Keratinocyte (primary cell): ENCODE measurements at regions not wholly inside any gene's neighbourhood (a gene's known extent, or its start where the extent isn't known, plus 50 kb on each side); places are given as distances from the start of the nearest gene placed in this dataset.
"Not testable (repeated sequence)": the region's sequence is repeated elsewhere in the genome, so short reads cannot be mapped to it uniquely, and the experiment has no call there.

ENCODE experiments used
- DNase-seq: peaks from one replicate; pipeline ENCODE4 v3.0.0-alpha.2; 2011; ENCODE audit warnings: low read depth, missing footprints, low spot score
- FAIRE-seq: peaks from 2 replicates; lab custom pipeline; 2011; peaks lifted over from hg19 to GRCh38; lab: Jason Lieb, UNC
- H2AFZ ChIP-seq: 2 replicates; pipeline ENCODE4 v1.6.0; 2012; ENCODE audit warnings: low read length, control low read depth, inconsistent platforms; ENCODE audit not compliant: control insufficient read depth
- H3K27ac ChIP-seq: 2 replicates; pipeline ENCODE4 v1.5.1; 2011; ENCODE audit warnings: low read length; ENCODE audit not compliant: control insufficient read depth, insufficient read depth
- H3K27me3 ChIP-seq: 3 replicates; pipeline ENCODE4 v1.6.0; 2011; ENCODE audit warnings: low read length; ENCODE audit not compliant: control insufficient read depth, insufficient read depth; ENCODE audit errors: extremely low read depth
- H3K36me3 ChIP-seq, 2 experiments: 2 replicates in 1 of 2; 3 replicates in 1 of 2; pipeline ENCODE4 v1.5.1; 2011; ENCODE audit warnings: low read length in 2 of 2, mild to moderate bottlenecking in 1 of 2; ENCODE audit not compliant: control insufficient read depth in 2 of 2, insufficient read depth in 2 of 2; ENCODE audit errors: extremely low read depth in 1 of 2
- H3K4me1 ChIP-seq: 3 replicates; pipeline ENCODE4 v1.5.1; 2011; ENCODE audit warnings: low read length; ENCODE audit not compliant: control insufficient read depth, insufficient read depth; ENCODE audit errors: extremely low read depth
- H3K4me2 ChIP-seq: 3 replicates; pipeline ENCODE4 v1.6.0; 2011; ENCODE audit warnings: low read depth, low read length; ENCODE audit not compliant: control insufficient read depth, insufficient read depth; ENCODE audit errors: extremely low read depth
- H3K4me3 ChIP-seq, 3 experiments: fragments of 200-600 bp in 1 of 3; sonication (generic) in 1 of 3; 2 replicates in 2 of 3; 3 replicates in 1 of 3; pipeline ENCODE4 v1.5.1; 2011 to 2016; ENCODE audit warnings: low read length in 3 of 3, mild to moderate bottlenecking in 3 of 3, control low read depth in 2 of 3, inconsistent platforms in 1 of 3, low read depth in 1 of 3, mixed read lengths in 1 of 3, mixed run types in 1 of 3, moderate library complexity in 1 of 3; ENCODE audit not compliant: control insufficient read depth in 2 of 3, insufficient read depth in 2 of 3; ENCODE audit errors: extremely low read depth in 1 of 3
- H3K79me2 ChIP-seq: 2 replicates; pipeline ENCODE4 v1.6.0; 2012; ENCODE audit warnings: low read length; ENCODE audit not compliant: control insufficient read depth, insufficient read depth
- H3K9ac ChIP-seq: 3 replicates; pipeline ENCODE4 v1.6.0; 2011; ENCODE audit warnings: low read length; ENCODE audit not compliant: control insufficient read depth, insufficient read depth; ENCODE audit errors: extremely low read depth
- H3K9me1 ChIP-seq: 3 replicates; pipeline ENCODE4 v1.6.0; 2011; ENCODE audit warnings: low read length; ENCODE audit not compliant: control insufficient read depth, insufficient read depth; ENCODE audit errors: extremely low read depth
- H3K9me3 ChIP-seq: 2 replicates; pipeline ENCODE4 v1.5.1; 2012; ENCODE audit warnings: low read depth, low read length; ENCODE audit not compliant: control insufficient read depth
- H4K20me1 ChIP-seq: 3 replicates; pipeline ENCODE4 v1.6.0; 2011; ENCODE audit warnings: low read length; ENCODE audit not compliant: control insufficient read depth, insufficient read depth; ENCODE audit errors: extremely low read depth
- dilution Hi-C: fragments of 300-500 bp; cut with MboI; formaldehyde crosslinking; loops from one replicate; pipeline ENCODE4 v1.7.0; 2020; ENCODE audit warnings: low sequenced_read_pairs; ENCODE audit not compliant: extremely low pct_ligation_motif_present

DNA sequence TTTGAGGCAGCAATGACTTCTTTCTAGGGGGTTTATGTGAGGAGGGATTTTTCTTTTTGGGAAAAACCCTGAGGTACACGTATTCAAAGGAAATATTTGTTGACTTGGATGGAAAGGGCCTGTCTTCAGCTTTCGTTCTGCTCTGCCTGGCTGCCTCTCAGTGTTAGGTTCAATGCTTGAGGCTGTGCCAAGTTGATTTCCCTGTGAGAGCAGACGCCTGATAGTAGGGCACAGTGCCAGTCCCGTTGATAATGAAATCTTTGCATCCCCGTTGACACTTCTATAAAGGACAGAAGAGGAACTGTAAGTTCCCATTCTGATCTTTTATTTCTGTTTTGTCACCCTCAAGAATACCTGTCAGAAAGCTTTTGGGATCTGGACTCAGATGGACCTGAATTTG, 191.1 kb downstream of the NPIPA7 start:
- FAIRE-seq, H3K9me3 ChIP-seq, H4K20me1 ChIP-seq, dilution Hi-C loops, H3K9ac ChIP-seq, H3K4me3 ChIP-seq, H3K4me2 ChIP-seq, H3K27me3 ChIP-seq, DNase-seq, H2AFZ ChIP-seq, H3K9me1 ChIP-seq, H3K4me1 ChIP-seq, H3K27ac ChIP-seq, H3K36me3 ChIP-seq, H3K79me2 ChIP-seq: not testable (repeated sequence)

DNA sequence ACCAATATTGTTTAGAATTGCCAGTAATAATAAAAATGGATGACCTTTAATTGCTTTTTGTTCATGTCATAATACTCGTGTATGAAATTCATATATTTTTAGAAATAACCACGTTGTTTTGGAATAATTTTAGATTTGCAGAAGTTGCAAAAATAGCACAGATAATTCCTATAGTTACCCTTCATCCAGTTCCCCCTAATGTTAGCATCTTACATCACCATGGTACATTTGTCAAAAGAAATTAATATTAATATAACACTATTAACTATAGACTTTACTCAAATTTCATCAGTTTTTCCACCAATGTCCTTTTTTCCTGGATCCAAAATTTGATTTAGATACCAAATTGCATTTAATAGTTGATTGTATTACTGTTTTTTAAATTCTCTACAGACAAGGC, 191.9 kb downstream of the NPIPA7 start:
- FAIRE-seq, H3K9me1 ChIP-seq, dilution Hi-C loops, H3K9me3 ChIP-seq, H4K20me1 ChIP-seq, DNase-seq, H3K9ac ChIP-seq, H3K27ac ChIP-seq, H2AFZ ChIP-seq, H3K79me2 ChIP-seq, H3K36me3 ChIP-seq, H3K4me3 ChIP-seq, H3K4me1 ChIP-seq, H3K4me2 ChIP-seq, H3K27me3 ChIP-seq: not testable (repeated sequence)

DNA sequence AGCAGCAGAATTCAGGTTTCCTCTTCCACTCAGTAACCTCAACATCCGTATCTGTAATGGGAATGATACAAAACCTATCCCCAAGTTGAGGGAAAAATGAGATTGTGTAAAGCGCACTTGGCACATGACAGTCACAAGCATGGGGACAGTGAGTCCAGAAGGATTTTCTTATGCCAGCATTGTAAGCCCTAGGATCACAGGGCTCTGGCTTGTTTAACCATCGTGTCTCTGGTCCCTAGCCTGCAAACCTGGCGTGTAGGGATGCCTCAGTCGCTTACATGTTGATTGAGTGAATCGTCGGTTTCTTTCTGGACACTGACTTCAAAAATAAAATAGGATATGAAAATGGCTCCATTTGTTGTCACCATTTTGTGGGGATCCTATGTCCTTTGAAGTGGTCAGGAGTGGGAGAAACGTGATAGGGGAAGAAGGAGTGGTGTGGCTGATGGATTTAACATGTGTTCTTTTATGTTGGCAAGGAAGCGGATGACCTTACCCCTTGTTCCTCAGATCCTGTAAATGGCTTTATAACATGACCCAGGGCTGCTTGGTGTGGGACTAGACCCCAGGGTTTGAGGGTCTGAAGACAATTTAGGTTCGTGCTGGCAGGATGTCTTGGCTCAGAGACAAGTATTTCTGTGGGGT, 193.3 kb downstream of the NPIPA7 start:
- H3K79me2 ChIP-seq, H3K4me2 ChIP-seq, H3K36me3 ChIP-seq, FAIRE-seq, H3K4me3 ChIP-seq, H3K9me3 ChIP-seq, H3K9ac ChIP-seq, H2AFZ ChIP-seq, H3K9me1 ChIP-seq, H3K27me3 ChIP-seq, H3K27ac ChIP-seq, DNase-seq, H3K4me1 ChIP-seq, dilution Hi-C loops, H4K20me1 ChIP-seq: not testable (repeated sequence)
